ENCODE measurements at regions not wholly inside any gene's neighbourhood (a gene's known extent, or its start where the extent isn't known, plus 50 kb on each side); places are given as distances from the start of the nearest gene placed in this dataset.

GRCh38 chr13:30123575-30123974 is 183.8 kb downstream of the KATNAL1 start:
- Histone ChIP-seq H3K9ac (ENCODE audit: insufficient read depth in 1 of 2, low read depth in 2 of 2, low read length in 2 of 2) (no peak overlapping the region), H3K4me2 (ENCODE audit: insufficient read depth, low read length) (no peak overlapping the region), H3K4me3 (no peak overlapping the region), H4K20me1 (replicated peaks; ENCODE audit: control insufficient read depth, insufficient read depth, low read length) (no peaks in the 10 kb centered on the region), H3K9me3 (replicated peaks; ENCODE audit: control insufficient read depth, insufficient read depth, low read depth, low read length) (no peaks in the 10 kb centered on the region), H3K27ac (ENCODE audit: extremely low read depth, low read depth, low read length) (no peak overlapping the region), H3K27me3 (ENCODE audit: control insufficient read depth in 2 of 2, insufficient read depth in 2 of 2, low read length in 2 of 2) (peaks cover 11 to 30% of the 10 kb centered on the region in 2 experiments; a peak in 3 of 5 replicates), H3K9me1 (ENCODE audit: control insufficient read depth, insufficient read depth, low read length) (no peaks in the 10 kb centered on the region), H3K4me1 (replicated peaks in 1 of 2; ENCODE audit: control insufficient read depth in 2 of 2, insufficient read depth in 2 of 2, low read length in 2 of 2) (no peaks in the 10 kb centered on the region; a peak in 1 of 5 replicates), H3K36me3 (ENCODE audit: control insufficient read depth, insufficient read depth, low read length) (no peaks in the 10 kb centered on the region), H3K79me2 (ENCODE audit: control insufficient read depth, insufficient read depth, low read length) (no peaks in the 10 kb centered on the region), H2AFZ (ENCODE audit: low read depth, low read length) (no peak overlapping the region)
- intact Hi-C loops (cut with micrococcal nuclease) (no loop called here), in situ Hi-C loops (cut with MboI) (loop anchor here (10.0 kb wide), 1 partner anchor 671 kb away; no protein-coding TSS in a partner anchor)
- WGBS (ENCODE audit: insufficient coverage, low coverage, missing lambda C conversion rate): 0% methylated on average over 4 of the region's 8 CpGs
- ATAC-seq (no peak), DNase-seq (ENCODE audit: extremely low read depth in 1 of 4, low spot score in 3 of 4) (no peak), FAIRE-seq (no peak)
- no TSS peak for BruUV-seq (replicated peaks)
- ChIA-PET POLR2A (interaction anchor here (0.7 kb wide), 1 partner anchor 11 kb away, joined by 3 read pairs; no protein-coding TSS in a partner anchor), CTCF (ENCODE audit: low intra/inter-chr PET ratio) (no interaction called here)
- TF ChIP-seq SETDB1 (IDR thresholded peaks at IDR 0.05; ENCODE audit: low read length) (no peak), ZSCAN32 (CRISPR knock-in tag; IDR thresholded peaks at IDR 0.05) (no peak), TCF7L2 (IDR thresholded peaks at IDR 0.05; ENCODE audit: low read depth, low read length) (no peak), ZBTB26 (CRISPR knock-in tag; IDR thresholded peaks at IDR 0.05) (no peak), FOXA1 (IDR thresholded peaks at IDR 0.05; ENCODE audit: borderline replicate concordance) (no peak), ZNF318 (IDR thresholded peaks at IDR 0.05; ENCODE audit: borderline replicate concordance in 1 of 2, low read depth in 1 of 2) (no peak), ZNF140 (CRISPR knock-in tag; IDR thresholded peaks at IDR 0.05) (no peak), CREB5 (CRISPR knock-in tag; IDR thresholded peaks at IDR 0.05) (no peak), ZNF830 (CRISPR knock-in tag; IDR thresholded peaks at IDR 0.05) (no peak), XRCC3 (IDR thresholded peaks at IDR 0.05) (no peak)
- TF ChIP-seq, protein P1, sequence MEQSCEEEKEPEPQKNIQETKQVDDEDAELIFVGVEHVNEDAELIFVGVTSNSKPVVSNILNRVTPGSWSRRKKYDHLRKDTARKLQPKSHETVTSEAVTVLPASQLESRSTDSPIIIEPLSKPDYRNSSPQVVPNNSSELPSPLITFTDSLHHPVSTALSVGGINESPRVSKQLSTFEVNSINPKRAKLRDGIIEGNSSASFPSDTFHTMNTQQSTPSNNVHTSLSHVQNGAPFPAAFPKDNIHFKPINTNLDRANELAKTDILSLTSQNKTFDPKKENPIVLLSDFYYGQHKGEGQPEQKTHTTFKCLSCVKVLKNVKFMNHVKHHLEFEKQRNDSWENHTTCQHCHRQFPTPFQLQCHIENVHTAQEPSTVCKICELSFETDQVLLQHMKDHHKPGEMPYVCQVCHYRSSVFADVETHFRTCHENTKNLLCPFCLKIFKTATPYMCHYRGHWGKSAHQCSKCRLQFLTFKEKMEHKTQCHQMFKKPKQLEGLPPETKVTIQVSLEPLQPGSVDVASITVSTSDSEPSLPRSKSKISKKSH (CRISPR knock-in tag; IDR thresholded peaks at IDR 0.05): no peak
